NCI-H226 (cell line): ENCODE measurements at regions not wholly inside any gene's neighbourhood (a gene's known extent, or its start where the extent isn't known, plus 50 kb on each side); places are given as distances from the start of the nearest gene placed in this dataset.

Experiments used
- DNase-seq: peaks from one replicate; pipeline ENCODE4 v3.0.0-alpha.2; 2015

GRCh38 chr1:5369223-5369622, 623.0 kb downstream of the NPHP4 start:
- DNase-seq: no peak

- DNase-seq: no peak
Observed at GRCh38 chr1:5368201-5368600, 624.0 kb downstream of the NPHP4 start.

- DNase-seq: no peak
Observed at GRCh38 chr1:5367306-5367705, 624.9 kb downstream of the NPHP4 start.

- DNase-seq: no peak
Observed at GRCh38 chr1:5365751-5366150, 626.5 kb downstream of the NPHP4 start.

- no peak for DNase-seq
Observed at GRCh38 chr1:5364591-5364990, 627.6 kb downstream of the NPHP4 start.

- no peak for DNase-seq
Observed at GRCh38 chr1:5354681-5355080, 637.5 kb downstream of the NPHP4 start.

GRCh38 chr1:5351366-5351765, 640.9 kb downstream of the NPHP4 start:
- no peak for DNase-seq

- DNase-seq: no peak
Observed at GRCh38 chr1:5349526-5349925, 642.7 kb downstream of the NPHP4 start.

- DNase-seq: no peak
Observed at GRCh38 chr1:5348732-5349465, 643.3 kb downstream of the NPHP4 start.

GRCh38 chr1:5347726-5348125, 644.5 kb downstream of the NPHP4 start:
- DNase-seq: no peak

GRCh38 chr1:5345556-5345955, 646.7 kb downstream of the NPHP4 start:
- DNase-seq: no peak

- DNase-seq: no peak
Observed at GRCh38 chr1:5343256-5344020, 648.8 kb downstream of the NPHP4 start.

- no peak for DNase-seq
Observed at GRCh38 chr1:5342830-5343229, 649.4 kb downstream of the NPHP4 start.

GRCh38 chr1:5342172-5342571, 650.1 kb downstream of the NPHP4 start:
- no peak for DNase-seq

- no peak for DNase-seq
Observed at GRCh38 chr1:5341471-5341870, 650.8 kb downstream of the NPHP4 start.

- DNase-seq: no peak
Observed at GRCh38 chr1:5340560-5341130, 651.6 kb downstream of the NPHP4 start.

GRCh38 chr1:5338466-5338865, 653.8 kb downstream of the NPHP4 start:
- no peak for DNase-seq

GRCh38 chr1:5333291-5333690, 658.9 kb downstream of the NPHP4 start:
- DNase-seq: no peak

GRCh38 chr1:5331101-5331500, 661.1 kb downstream of the NPHP4 start:
- no peak for DNase-seq

GRCh38 chr1:5329068-5329739, 663.0 kb downstream of the NPHP4 start:
- no peak for DNase-seq

GRCh38 chr1:5324883-5325282, 667.3 kb downstream of the NPHP4 start:
- DNase-seq: no peak

GRCh38 chr1:5318143-5318816, 663.9 kb downstream of the AJAP1 start:
- DNase-seq: no peak

GRCh38 chr1:5317391-5317790, 663.0 kb downstream of the AJAP1 start:
- no peak for DNase-seq
